Endothelial cell of umbilical vein (primary cell): ENCODE measurements at regions not wholly inside any gene's neighbourhood (a gene's known extent, or its start where the extent isn't known, plus 50 kb on each side); places are given as distances from the start of the nearest gene placed in this dataset.

Source experiments
- BruUV-seq: library from RNA; stranded (reverse); fragments of 400-500 nt; replicated peaks from 2 replicates; lab custom pipeline; 2021; lab: Mats Ljungman, UMichigan
- CTCF ChIA-PET: fragments of 300-600, 350-600 bp; sonication (Branson Sonifier 250); formaldehyde crosslinking; loops from one replicate; lab custom pipeline; 2021; ENCODE audit warnings: antibody characterized with exemption, inconsistent platforms; lab: Charles Lee
- POLR2A ChIA-PET: fragments of 300-600, 350-600 bp; sonication (Branson Sonifier 250); formaldehyde crosslinking; loops from one replicate; lab custom pipeline; 2021; ENCODE audit warnings: antibody characterized with exemption, inconsistent platforms; lab: Charles Lee
- DNase-seq: peaks from one replicate; pipeline ENCODE4 v3.0.0-alpha.2; 2011; ENCODE audit warnings: low read depth, low spot score
- FAIRE-seq: peaks from 2 replicates; lab custom pipeline; 2011; peaks lifted over from hg19 to GRCh38; lab: Jason Lieb, UNC
- H2AFZ ChIP-seq: 2 replicates; pipeline ENCODE4 v1.6.0; 2012; ENCODE audit warnings: low read depth, low read length, control low read depth, inconsistent platforms
- H3K27ac ChIP-seq: 2 replicates; pipeline ENCODE4 v1.5.1; 2011; ENCODE audit warnings: low read depth, mild to moderate bottlenecking, control low read depth, low read length, moderate library complexity; ENCODE audit not compliant: insufficient read depth
- H3K27me3 ChIP-seq, 2 experiments: 2 replicates each; pipeline versions ENCODE4 v1.6.0 to v1.6.1; 2011; ENCODE audit warnings: low read length in 2 of 2, mixed read lengths in 1 of 2; ENCODE audit not compliant: control insufficient read depth in 2 of 2, insufficient read depth in 2 of 2
- H3K36me3 ChIP-seq, 2 experiments: 2 replicates in 1 of 2; 3 replicates in 1 of 2; pipeline ENCODE4 v1.5.1; 2011; ENCODE audit warnings: low read length in 2 of 2, mild to moderate bottlenecking in 1 of 2, moderate library complexity in 1 of 2; ENCODE audit not compliant: control insufficient read depth in 2 of 2, insufficient read depth in 2 of 2; ENCODE audit errors: extremely low read depth in 1 of 2
- H3K4me1 ChIP-seq: 3 replicates; pipeline ENCODE4 v1.5.1; 2011; ENCODE audit warnings: mild to moderate bottlenecking, low read length; ENCODE audit not compliant: control insufficient read depth, insufficient read depth; ENCODE audit errors: extremely low read depth
- H3K4me2 ChIP-seq: 2 replicates; pipeline ENCODE4 v1.6.1; 2011; ENCODE audit warnings: low read length, control low read depth, mixed read lengths; ENCODE audit not compliant: insufficient read depth
- H3K4me3 ChIP-seq, 3 experiments: fragments of 200-600 bp in 1 of 3; sonication (generic), shearing (Covaris generic) in 1 of 3; replicated peaks in 1 of 3; 2 replicates each; pipeline ENCODE4 v1.5.1; 2011 to 2016; ENCODE audit warnings: control low read depth in 3 of 3, low read length in 3 of 3, mild to moderate bottlenecking in 2 of 3, inconsistent platforms in 1 of 3, low read depth in 1 of 3, moderate library complexity in 1 of 3; ENCODE audit not compliant: insufficient read depth in 1 of 3
- H3K79me2 ChIP-seq: 2 replicates; pipeline ENCODE4 v1.6.0; 2012; ENCODE audit warnings: low read length, inconsistent platforms; ENCODE audit not compliant: control insufficient read depth, insufficient read depth
- H3K9ac ChIP-seq: replicated peaks from 2 replicates; pipeline ENCODE3; 2011; ENCODE audit warnings: low read length, control low read depth; ENCODE audit not compliant: insufficient read depth; ENCODE audit errors: extremely low read depth
- H3K9me1 ChIP-seq: replicated peaks from 3 replicates; pipeline ENCODE4 v1.6.0; 2011; ENCODE audit warnings: mild to moderate bottlenecking, low read length; ENCODE audit not compliant: control insufficient read depth, insufficient read depth; ENCODE audit errors: extremely low read depth
- H3K9me3 ChIP-seq: replicated peaks from 2 replicates; pipeline ENCODE4 v1.5.1; 2012; ENCODE audit warnings: low read length, inconsistent platforms; ENCODE audit not compliant: control insufficient read depth, insufficient read depth
- H4K20me1 ChIP-seq: replicated peaks from 2 replicates; pipeline ENCODE3; 2011; ENCODE audit warnings: mild to moderate bottlenecking, low read length; ENCODE audit not compliant: control insufficient read depth, insufficient read depth; ENCODE audit errors: extremely low read depth
- EZH2 ChIP-seq: IDR thresholded peaks from 2 replicates; pipeline ENCODE4 v1.6.1; 2012; ENCODE audit warnings: borderline replicate concordance, low read depth, mild to moderate bottlenecking, moderate library complexity, low read length, inconsistent platforms; ENCODE audit not compliant: severe bottlenecking
- FOS ChIP-seq: IDR thresholded peaks from 2 replicates; pipeline ENCODE4 v1.6.1; 2011; ENCODE audit warnings: mild to moderate bottlenecking, low read length, moderate library complexity, borderline replicate concordance; ENCODE audit not compliant: insufficient read depth
- GATA2 ChIP-seq: IDR thresholded peaks from 2 replicates; pipeline ENCODE4 v1.7.0; 2011; ENCODE audit warnings: low read depth, mild to moderate bottlenecking, moderate library complexity, mixed read lengths, low read length; ENCODE audit not compliant: insufficient read length, insufficient read depth
- JUN ChIP-seq: IDR thresholded peaks from 2 replicates; pipeline ENCODE4 v1.6.1; 2011; ENCODE audit warnings: borderline replicate concordance, low read depth; ENCODE audit not compliant: insufficient read length, insufficient read depth
- MYC ChIP-seq: IDR thresholded peaks from one replicate; pipeline ENCODE4 v1.6.1; 2011; ENCODE audit warnings: mild to moderate bottlenecking, low read depth, low read length
- POLR2AphosphoS5 ChIP-seq: IDR thresholded peaks from 2 replicates; pipeline ENCODE4 v1.6.1; 2012; ENCODE audit warnings: low read depth, mild to moderate bottlenecking, control low read depth, low read length, moderate library complexity; ENCODE audit not compliant: insufficient read depth
- dilution Hi-C: fragments of 300-500 bp; cut with MboI; formaldehyde crosslinking; loops from one replicate; pipeline ENCODE4 v1.15.0; 2019; ENCODE audit warnings: low sequenced_read_pairs; ENCODE audit not compliant: extremely low pct_ligation_motif_present
- intact Hi-C: fragments of 100-400 bp; cut with micrococcal nuclease; formaldehyde crosslinking; loops from one replicate; pipeline ENCODE4 v1.10.0; 2022
- TF ChIP-seq, protein P1 (sequence below): IDR thresholded peaks from 2 replicates; pipeline ENCODE4 v1.6.1; 2011; ENCODE audit not compliant: insufficient read depth, insufficient read length
- TF ChIP-seq, protein P2 (sequence below), 2 donors: IDR thresholded peaks; 1 replicate in 1 of 2; 2 replicates in 1 of 2; pipeline ENCODE4 v1.5.1; 2011; ENCODE audit warnings: low read length in 2 of 2, mild to moderate bottlenecking in 2 of 2, moderate library complexity in 2 of 2, control low read depth in 1 of 2, inconsistent platforms in 1 of 2, low read depth in 1 of 2; ENCODE audit not compliant: insufficient read depth in 1 of 2; ENCODE audit errors: extremely low read depth in 1 of 2

- POLR2A ChIA-PET, result no interaction called here
- FAIRE-seq, result no peak
Measured at GRCh38 chr6:121731381-121731780, 295.9 kb downstream of the GJA1 start.

DNA sequence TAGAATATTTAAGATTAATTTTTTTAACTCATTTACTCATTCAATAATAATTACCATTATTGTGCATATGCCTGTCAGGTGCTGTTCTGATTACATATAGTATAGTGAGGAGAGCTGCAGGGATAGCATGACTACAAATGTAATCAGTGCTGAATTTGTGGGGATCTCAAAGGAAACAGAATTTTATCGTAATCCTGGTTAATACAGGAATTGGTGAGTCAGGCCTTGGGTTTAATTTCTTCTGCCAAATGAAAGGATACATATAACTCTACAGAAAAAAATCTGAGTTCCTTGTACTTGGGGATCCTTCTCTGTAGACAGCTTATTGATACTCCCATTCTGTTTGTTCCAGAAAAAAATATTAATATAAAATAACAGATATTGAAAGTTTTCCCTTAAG, 297.2 kb downstream of the GJA1 start:
- no peak overlapping the region for H3K4me3 ChIP-seq
- no peaks in the 10 kb centered on the region for H3K9me1 ChIP-seq
- H3K27ac ChIP-seq, result no peak overlapping the region
- no peak overlapping the region for H3K9ac ChIP-seq
- dilution Hi-C loops, result no loop called here
- no peaks in the 10 kb centered on the region for H3K36me3 ChIP-seq
- H3K27me3 ChIP-seq, result no peaks in the 10 kb centered on the region
- no peaks in the 10 kb centered on the region for H3K79me2 ChIP-seq
- no peak overlapping the region for H3K4me2 ChIP-seq
- H3K4me1 ChIP-seq, result no peaks in the 10 kb centered on the region
- POLR2A ChIA-PET, result no interaction called here
- intact Hi-C loops, result no loop called here
- DNase-seq (peak; percentile 59), FAIRE-seq (no peak)
- TF ChIP-seq EZH2, result no peak
- no peak for TF ChIP-seq POLR2AphosphoS5
- TF ChIP-seq GATA2, result no peak
- TF ChIP-seq FOS, result peak; percentile 37
- H4K20me1 ChIP-seq, result no peaks in the 10 kb centered on the region
- H3K9me3 ChIP-seq, result no peaks in the 10 kb centered on the region
- CTCF ChIA-PET, result interaction anchor here (1.1 to 1.8 kb wide), 3 partner anchors 9 to 117 kb away, joined by 3 to 11 read pairs (median 5); no protein-coding TSS in a partner anchor
- H2AFZ ChIP-seq, result no peak overlapping the region
- no TSS peak for BruUV-seq

More at GRCh38 chr6:121731381-121731780, 295.9 kb downstream of the GJA1 start:
- Histone ChIP-seq H3K36me3 (no peaks in the 10 kb centered on the region), H3K9me1 (no peaks in the 10 kb centered on the region), H3K79me2 (no peaks in the 10 kb centered on the region), H2AFZ (no peak overlapping the region), H3K9me3 (no peaks in the 10 kb centered on the region), H3K4me2 (no peak overlapping the region), H3K27me3 (no peaks in the 10 kb centered on the region), H4K20me1 (no peaks in the 10 kb centered on the region), H3K4me3 (no peak overlapping the region), H3K4me1 (peaks cover 7% of the 10 kb centered on the region), H3K9ac (no peak overlapping the region), H3K27ac (no peak overlapping the region)
- BruUV-seq, result no TSS peak
- TF ChIP-seq GATA2 (no peak), MYC (no peak), JUN (no peak), EZH2 (no peak)
- TF ChIP-seq, protein P1, sequence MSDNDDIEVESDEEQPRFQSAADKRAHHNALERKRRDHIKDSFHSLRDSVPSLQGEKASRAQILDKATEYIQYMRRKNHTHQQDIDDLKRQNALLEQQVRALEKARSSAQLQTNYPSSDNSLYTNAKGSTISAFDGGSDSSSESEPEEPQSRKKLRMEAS, result no peak
- TF ChIP-seq, protein P2, sequence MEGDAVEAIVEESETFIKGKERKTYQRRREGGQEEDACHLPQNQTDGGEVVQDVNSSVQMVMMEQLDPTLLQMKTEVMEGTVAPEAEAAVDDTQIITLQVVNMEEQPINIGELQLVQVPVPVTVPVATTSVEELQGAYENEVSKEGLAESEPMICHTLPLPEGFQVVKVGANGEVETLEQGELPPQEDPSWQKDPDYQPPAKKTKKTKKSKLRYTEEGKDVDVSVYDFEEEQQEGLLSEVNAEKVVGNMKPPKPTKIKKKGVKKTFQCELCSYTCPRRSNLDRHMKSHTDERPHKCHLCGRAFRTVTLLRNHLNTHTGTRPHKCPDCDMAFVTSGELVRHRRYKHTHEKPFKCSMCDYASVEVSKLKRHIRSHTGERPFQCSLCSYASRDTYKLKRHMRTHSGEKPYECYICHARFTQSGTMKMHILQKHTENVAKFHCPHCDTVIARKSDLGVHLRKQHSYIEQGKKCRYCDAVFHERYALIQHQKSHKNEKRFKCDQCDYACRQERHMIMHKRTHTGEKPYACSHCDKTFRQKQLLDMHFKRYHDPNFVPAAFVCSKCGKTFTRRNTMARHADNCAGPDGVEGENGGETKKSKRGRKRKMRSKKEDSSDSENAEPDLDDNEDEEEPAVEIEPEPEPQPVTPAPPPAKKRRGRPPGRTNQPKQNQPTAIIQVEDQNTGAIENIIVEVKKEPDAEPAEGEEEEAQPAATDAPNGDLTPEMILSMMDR (IDR thresholded peaks at IDR 0.05; ENCODE audit: extremely low read depth in 1 of 2, insufficient read depth in 1 of 2, low read depth in 1 of 2, low read length in 2 of 2), result no peak
- CTCF ChIA-PET, result no interaction called here
- dilution Hi-C loops (no loop called here), intact Hi-C loops (no loop called here)
- no peak for DNase-seq
